Mesothelial cell of epicardium (in vitro differentiated cells): ENCODE measurements at regions not wholly inside any gene's neighbourhood (a gene's known extent, or its start where the extent isn't known, plus 50 kb on each side); places are given as distances from the start of the nearest gene placed in this dataset.

Experiments used
- DNase-seq, 2 experiments: peaks; one replicate each; pipeline ENCODE4 v3.0.0; 2021; ENCODE audit warnings: low spot score in 2 of 2; ENCODE audit not compliant: unreplicated experiment in 2 of 2
- H3K27ac Mint-ChIP-seq: 2 replicates; pipeline ENCODE4 v1.8.0; 2021; ENCODE audit warnings: mixed read lengths
- H3K27me3 Mint-ChIP-seq: 2 replicates; pipeline ENCODE4 v1.8.0; 2021; ENCODE audit warnings: low read depth, mixed read lengths
- H3K36me3 Mint-ChIP-seq: 2 replicates; pipeline ENCODE4 v1.8.0; 2021; ENCODE audit warnings: mixed read lengths
- H3K4me1 Mint-ChIP-seq: 2 replicates; pipeline ENCODE4 v1.8.0; 2021; ENCODE audit warnings: mixed read lengths
- H3K4me3 Mint-ChIP-seq: 2 replicates; pipeline ENCODE4 v1.8.0; 2021; ENCODE audit warnings: mild to moderate bottlenecking, moderate library complexity, mixed read lengths
- H3K9me3 Mint-ChIP-seq: 2 replicates; pipeline ENCODE4 v1.8.0; 2021; ENCODE audit warnings: mixed read lengths
- CTCF ChIP-seq: fragments of 200-600 bp; sonication (generic); IDR thresholded peaks from one replicate; pipeline ENCODE4 v1.5.0; 2021; ENCODE audit warnings: antibody characterized with exemption; ENCODE audit not compliant: unreplicated experiment

- H3K9me3 Mint-ChIP-seq: peaks cover 10% of the 10 kb centered on the region
These were observed 69.3 kb upstream of the BCAR3 start for GRCh38 chr1:93750955-93751354.

GRCh38 chr1:93749894-93750301 lies 68.3 kb upstream of the BCAR3 start:
- DNase-seq: no peak
- no peak for TF ChIP-seq CTCF
- Mint-ChIP-seq H3K36me3 (no peaks in the 10 kb centered on the region), H3K27me3 (peaks cover 20% of the 10 kb centered on the region), H3K4me3 (no peak overlapping the region), H3K4me1 (peaks cover 6% of the 10 kb centered on the region), H3K27ac (no peak overlapping the region), H3K9me3 (peaks cover 10% of the 10 kb centered on the region)

More at GRCh38 chr1:93750955-93751354, 69.3 kb upstream of the BCAR3 start:
- peaks cover 6% of the 10 kb centered on the region for H3K4me1 Mint-ChIP-seq
- no peaks in the 10 kb centered on the region for H3K36me3 Mint-ChIP-seq
- TF ChIP-seq CTCF: no peak
- peaks cover 15% of the 10 kb centered on the region for H3K27me3 Mint-ChIP-seq
- no peak for DNase-seq
- H3K27ac Mint-ChIP-seq: no peak overlapping the region
- H3K4me3 Mint-ChIP-seq: no peak overlapping the region

DNA sequence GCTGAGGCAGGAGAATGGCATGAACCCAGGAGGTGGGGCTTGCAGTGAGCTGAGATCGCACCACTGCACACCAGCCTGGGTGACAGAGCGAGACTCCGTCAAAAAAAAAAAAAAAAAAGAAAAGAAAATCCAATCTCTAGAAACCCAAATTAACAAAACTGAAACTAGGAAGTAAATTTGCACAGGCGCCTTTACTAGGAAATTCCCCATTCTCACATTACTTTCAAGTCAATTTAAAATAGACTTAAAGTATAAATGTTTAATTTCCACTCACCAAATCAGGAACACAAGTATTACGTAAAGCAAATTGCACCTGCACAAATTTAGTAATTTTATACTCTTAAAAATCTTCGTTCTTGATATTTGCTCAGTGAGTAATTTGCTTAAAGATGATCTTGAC lies 67.8 kb upstream of the BCAR3 start:
- DNase-seq: no peak
- Mint-ChIP-seq H3K4me3 (no peak overlapping the region), H3K27me3 (peaks cover 20% of the 10 kb centered on the region), H3K36me3 (no peaks in the 10 kb centered on the region), H3K9me3 (peaks cover 10% of the 10 kb centered on the region), H3K4me1 (peaks cover 10% of the 10 kb centered on the region), H3K27ac (no peak overlapping the region)
- no peak for TF ChIP-seq CTCF

- Mint-ChIP-seq H3K27ac (no peak overlapping the region), H3K4me3 (no peak overlapping the region)
These were observed 64.6 kb upstream of the BCAR3 start for GRCh38 chr1:93746021-93746812.

DNA sequence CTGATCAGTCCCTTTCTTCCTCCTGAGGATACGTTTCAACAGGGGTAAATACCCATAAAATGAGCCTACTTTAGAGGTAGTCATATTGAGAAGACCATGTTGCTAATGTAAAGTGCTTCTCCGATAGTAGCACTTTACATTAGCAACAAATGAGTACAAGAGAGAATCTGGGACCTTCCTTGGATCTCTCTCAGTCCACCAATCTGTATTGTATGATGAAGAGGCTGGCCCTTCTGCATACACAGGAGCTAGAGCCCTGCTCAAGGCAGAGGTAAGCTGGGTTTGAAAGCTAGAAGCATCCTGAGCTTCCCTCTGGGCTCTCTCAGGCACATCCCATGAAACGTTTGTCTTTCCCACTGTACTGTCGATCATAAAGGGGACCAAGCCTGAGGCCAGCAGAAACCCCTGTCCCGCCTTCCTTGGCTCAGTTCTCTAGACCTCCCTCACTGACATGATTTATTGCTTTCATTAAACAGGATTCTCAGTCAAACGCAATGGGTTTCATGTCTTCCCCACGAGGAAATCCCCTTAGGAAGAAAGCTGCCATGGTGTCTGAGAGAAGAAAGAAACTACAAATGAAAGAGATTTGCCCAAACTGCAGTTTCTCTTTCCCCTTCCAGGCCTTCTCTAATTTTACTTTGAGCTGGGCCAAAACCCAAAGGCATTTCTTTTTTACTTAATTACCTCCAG lies 62.8 kb upstream of the BCAR3 start:
- H3K4me3 Mint-ChIP-seq: no peak overlapping the region
- no peak for TF ChIP-seq CTCF
- DNase-seq: no peak
- peaks cover 6% of the 10 kb centered on the region for H3K4me1 Mint-ChIP-seq
- peaks cover 17% of the 10 kb centered on the region for H3K27me3 Mint-ChIP-seq
- no peak overlapping the region for H3K27ac Mint-ChIP-seq
- no peaks in the 10 kb centered on the region for H3K36me3 Mint-ChIP-seq
- H3K9me3 Mint-ChIP-seq: peaks cover 10% of the 10 kb centered on the region

More at GRCh38 chr1:93746021-93746812, 64.6 kb upstream of the BCAR3 start:
- no peak for TF ChIP-seq CTCF
- Mint-ChIP-seq H3K9me3 (peaks cover 10% of the 10 kb centered on the region), H3K27me3 (peaks cover 17% of the 10 kb centered on the region), H3K4me1 (peaks cover 12% of the 10 kb centered on the region), H3K36me3 (no peaks in the 10 kb centered on the region)
- DNase-seq: no peak
